ENCODE measurements at regions not wholly inside any gene's neighbourhood (a gene's known extent, or its start where the extent isn't known, plus 50 kb on each side); places are given as distances from the start of the nearest gene placed in this dataset.

- no peak for TF ChIP-seq EZH2 (IDR thresholded peaks at IDR 0.05; ENCODE audit: low read depth, unreplicated experiment)
- TF ChIP-seq, protein P1, sequence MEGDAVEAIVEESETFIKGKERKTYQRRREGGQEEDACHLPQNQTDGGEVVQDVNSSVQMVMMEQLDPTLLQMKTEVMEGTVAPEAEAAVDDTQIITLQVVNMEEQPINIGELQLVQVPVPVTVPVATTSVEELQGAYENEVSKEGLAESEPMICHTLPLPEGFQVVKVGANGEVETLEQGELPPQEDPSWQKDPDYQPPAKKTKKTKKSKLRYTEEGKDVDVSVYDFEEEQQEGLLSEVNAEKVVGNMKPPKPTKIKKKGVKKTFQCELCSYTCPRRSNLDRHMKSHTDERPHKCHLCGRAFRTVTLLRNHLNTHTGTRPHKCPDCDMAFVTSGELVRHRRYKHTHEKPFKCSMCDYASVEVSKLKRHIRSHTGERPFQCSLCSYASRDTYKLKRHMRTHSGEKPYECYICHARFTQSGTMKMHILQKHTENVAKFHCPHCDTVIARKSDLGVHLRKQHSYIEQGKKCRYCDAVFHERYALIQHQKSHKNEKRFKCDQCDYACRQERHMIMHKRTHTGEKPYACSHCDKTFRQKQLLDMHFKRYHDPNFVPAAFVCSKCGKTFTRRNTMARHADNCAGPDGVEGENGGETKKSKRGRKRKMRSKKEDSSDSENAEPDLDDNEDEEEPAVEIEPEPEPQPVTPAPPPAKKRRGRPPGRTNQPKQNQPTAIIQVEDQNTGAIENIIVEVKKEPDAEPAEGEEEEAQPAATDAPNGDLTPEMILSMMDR (conservative IDR thresholded peaks at IDR 0.05; ENCODE audit: low read depth in 2 of 2): no peak
- no peak for TF ChIP-seq ZNF331 (CRISPR knock-in tag; IDR thresholded peaks at IDR 0.05; ENCODE audit: low read depth)
These were observed 176.1 kb downstream of the SH3BP4 start (continued) for GRCh38 chr2:235127931-235128330.

DNA sequence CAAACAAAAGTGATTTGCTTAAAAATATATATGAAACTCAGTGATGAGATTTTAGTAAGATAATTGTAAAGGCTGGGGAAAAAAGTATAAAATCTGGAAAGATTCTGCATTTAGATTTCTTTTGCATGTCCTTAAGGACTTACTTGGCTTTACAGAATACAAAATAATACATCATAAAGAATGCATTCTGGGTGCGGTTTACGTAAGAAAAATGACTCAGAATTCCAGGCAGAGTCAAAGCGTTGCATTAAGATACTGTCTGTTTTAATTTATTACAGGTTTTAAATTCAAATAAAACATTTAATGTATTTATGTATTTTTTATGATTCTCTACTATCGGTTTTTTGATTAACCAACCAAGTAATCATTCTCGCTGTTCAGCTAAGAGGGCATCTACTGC lies 178.0 kb downstream of the SH3BP4 start:
- H3K9me3 Mint-ChIP-seq: peaks cover 1% of the 10 kb centered on the region; the same call in 2 of the 3 replicates
- TF ChIP-seq, protein P1 (conservative IDR thresholded peaks at IDR 0.05; ENCODE audit: low read depth in 2 of 2): no peak
- TF ChIP-seq ZNF331 (CRISPR knock-in tag; IDR thresholded peaks at IDR 0.05; ENCODE audit: low read depth): no peak
- TF ChIP-seq REST (IDR thresholded peaks at IDR 0.05; ENCODE audit: unreplicated experiment): no peak
- TF ChIP-seq ZNF462 (CRISPR knock-in tag; IDR thresholded peaks at IDR 0.05): no peak
- TF ChIP-seq CREB1 (CRISPR knock-in tag; IDR thresholded peaks at IDR 0.05; ENCODE audit: low read depth): no peak
- TF ChIP-seq ZNF114 (CRISPR knock-in tag; IDR thresholded peaks at IDR 0.05): no peak
- no peak overlapping the region for H3K4me3 ChIP-seq
- no peak for ATAC-seq
- no peak overlapping the region for H3K4me2 ChIP-seq
- H3K79me2 ChIP-seq (replicated peaks; ENCODE audit: insufficient read depth): no peaks in the 10 kb centered on the region
- H3K4me3 Mint-ChIP-seq: no peak overlapping the region
- H3K27me3 Mint-ChIP-seq (ENCODE audit: insufficient read depth, low read depth, poor library complexity): peaks cover 53% of the 10 kb centered on the region
- H3F3A ChIP-seq (replicated peaks; ENCODE audit: low read depth): no peaks in the 10 kb centered on the region
- no peaks in the 10 kb centered on the region for H4K20me1 ChIP-seq (replicated peaks; ENCODE audit: insufficient read depth)
- H3K36me3 ChIP-seq (ENCODE audit: insufficient read depth): no peaks in the 10 kb centered on the region
- H3K27me3 ChIP-seq (ENCODE audit: insufficient read depth): peaks cover 56% of the 10 kb centered on the region
- H3K36me3 Mint-ChIP-seq (ENCODE audit: low read depth): no peaks in the 10 kb centered on the region
- no peak overlapping the region for H3K27ac Mint-ChIP-seq
- H3K4me1 Mint-ChIP-seq: peaks cover 2% of the 10 kb centered on the region
- no peaks in the 10 kb centered on the region for H3K4me1 ChIP-seq (ENCODE audit: insufficient read depth)
- no peak overlapping the region for H3K27ac ChIP-seq (ENCODE audit: low read depth)
- H3K9me2 ChIP-seq (ENCODE audit: insufficient read depth): no peaks in the 10 kb centered on the region
- no peak overlapping the region for H2AFZ ChIP-seq
- no peak for DNase-seq (ENCODE audit: low spot score)

Measured in GM23338 (cell line).